Femur (tissue), 1 donor: ENCODE measurements at regions not wholly inside any gene's neighbourhood (a gene's known extent, or its start where the extent isn't known, plus 50 kb on each side); places are given as distances from the start of the nearest gene placed in this dataset.
"Not testable (repeated sequence)": the region's sequence is repeated elsewhere in the genome, so short reads cannot be mapped to it uniquely, and the experiment has no call there.

Source experiments
- DNase-seq: peaks from one replicate; pipeline ENCODE4 v3.0.0-alpha.2; 2017

GRCh38 chr1:203401199-203401877, 50.4 kb upstream of the FMOD start:
- DNase-seq, result no peak

- no peak for DNase-seq
Observed at GRCh38 chr1:203402152-203402551, 51.2 kb upstream of the FMOD start.

- DNase-seq, result no peak
Observed at GRCh38 chr1:203402629-203403337, 51.9 kb upstream of the FMOD start.

- no peak for DNase-seq
Observed at GRCh38 chr1:203403586-203403985, 52.7 kb upstream of the FMOD start.

GRCh38 chr1:203404546-203404945, 53.6 kb upstream of the FMOD start:
- no peak for DNase-seq

- DNase-seq, result no peak
Observed at GRCh38 chr1:203405703-203406438, 54.9 kb upstream of the FMOD start.

- DNase-seq, result peak; percentile 83
Observed at GRCh38 chr1:203406446-203407045, 55.6 kb upstream of the FMOD start.

- DNase-seq, result no peak
Observed at GRCh38 chr1:203407296-203407695, 56.4 kb upstream of the FMOD start.

GRCh38 chr1:203408486-203409481, 57.9 kb upstream of the FMOD start:
- peak; percentile 88 for DNase-seq

GRCh38 chr1:203410182-203410900, 59.4 kb upstream of the FMOD start:
- no peak for DNase-seq

- not testable (repeated sequence) for DNase-seq
Observed at GRCh38 chr1:203411431-203411830, 60.5 kb upstream of the FMOD start.

GRCh38 chr1:203419558-203419957, 56.0 kb upstream of the PRELP start:
- no peak for DNase-seq

GRCh38 chr1:203420263-203420662, 55.3 kb upstream of the PRELP start:
- DNase-seq, result no peak

GRCh38 chr1:203421246-203421645, 54.4 kb upstream of the PRELP start:
- DNase-seq, result no peak

GRCh38 chr1:203422116-203422515, 53.5 kb upstream of the PRELP start:
- DNase-seq, result no peak

GRCh38 chr1:203422656-203423055, 53.0 kb upstream of the PRELP start:
- DNase-seq, result no peak

- DNase-seq, result no peak
Observed at GRCh38 chr1:203424285-203424684, 51.3 kb upstream of the PRELP start.

GRCh38 chr1:203424861-203425662, 50.5 kb upstream of the PRELP start:
- no peak for DNase-seq

- DNase-seq, result no peak
Observed at GRCh38 chr1:203425663-203425975, 50.0 kb upstream of the PRELP start.
